BLaER1 (cell line): ENCODE measurements at regions not wholly inside any gene's neighbourhood (a gene's known extent, or its start where the extent isn't known, plus 50 kb on each side); places are given as distances from the start of the nearest gene placed in this dataset.

Experiments used
- H3K27ac ChIP-seq: shearing (Covaris generic); formaldehyde crosslinking; 2 replicates; pipeline ENCODE4 v1.8.1; 2022
- H3K27me3 ChIP-seq: shearing (Covaris generic); formaldehyde crosslinking; 2 replicates; pipeline ENCODE4 v1.8.1; 2022
- H3K36me3 ChIP-seq: shearing (Covaris generic); formaldehyde crosslinking; 2 replicates; pipeline ENCODE4 v1.8.1; 2022
- H3K4me1 ChIP-seq: shearing (Covaris generic); formaldehyde crosslinking; 2 replicates; pipeline ENCODE4 v1.8.1; 2022
- H3K4me2 ChIP-seq: shearing (Covaris generic); formaldehyde crosslinking; 2 replicates; pipeline ENCODE4 v1.8.1; 2022
- H3K4me3 ChIP-seq: shearing (Covaris generic); formaldehyde crosslinking; 2 replicates; pipeline ENCODE4 v1.8.1; 2022
- H3K9ac ChIP-seq: shearing (Covaris generic); formaldehyde crosslinking; 2 replicates; pipeline ENCODE4 v1.8.1; 2022
- H3K9me3 ChIP-seq: shearing (Covaris generic); formaldehyde crosslinking; 2 replicates; pipeline ENCODE4 v1.8.1; 2022
- H4K20me1 ChIP-seq: shearing (Covaris generic); formaldehyde crosslinking; 2 replicates; pipeline ENCODE4 v1.8.1; 2022
- Cebpa-rat ChIP-seq: shearing (Covaris generic); IDR thresholded peaks from 2 replicates; pipeline ENCODE4 v1.8.1; 2022

DNA sequence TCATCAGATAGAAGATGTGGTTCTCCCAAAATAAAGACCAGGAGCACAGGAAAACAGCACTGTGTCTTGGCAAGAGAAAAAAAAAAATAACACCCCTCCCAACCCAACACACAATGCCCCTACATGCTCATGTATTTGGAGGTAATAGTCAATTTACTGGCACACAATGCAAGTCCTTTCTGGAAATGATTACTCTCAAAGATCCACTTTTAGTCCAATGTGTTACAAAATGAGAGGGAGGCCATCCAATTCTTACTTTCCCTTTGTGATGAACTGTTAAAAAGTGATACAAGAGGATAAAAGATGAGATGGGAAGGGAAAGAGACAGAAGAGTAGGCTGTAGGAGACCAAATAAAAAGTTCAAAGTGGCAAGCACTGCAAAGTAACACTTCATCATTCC lies 180.3 kb upstream of the DKK2 start:
- no peaks in the 10 kb centered on the region for H3K36me3 ChIP-seq
- TF ChIP-seq Cebpa-rat = no peak
- no peaks in the 10 kb centered on the region for H3K9me3 ChIP-seq
- H3K27me3 ChIP-seq = no peaks in the 10 kb centered on the region
- no peak overlapping the region for H3K27ac ChIP-seq
- H3K9ac ChIP-seq = no peak overlapping the region
- no peak overlapping the region for H3K4me2 ChIP-seq
- no peaks in the 10 kb centered on the region for H4K20me1 ChIP-seq
- H3K4me3 ChIP-seq = no peak overlapping the region
- H3K4me1 ChIP-seq = no peaks in the 10 kb centered on the region

DNA sequence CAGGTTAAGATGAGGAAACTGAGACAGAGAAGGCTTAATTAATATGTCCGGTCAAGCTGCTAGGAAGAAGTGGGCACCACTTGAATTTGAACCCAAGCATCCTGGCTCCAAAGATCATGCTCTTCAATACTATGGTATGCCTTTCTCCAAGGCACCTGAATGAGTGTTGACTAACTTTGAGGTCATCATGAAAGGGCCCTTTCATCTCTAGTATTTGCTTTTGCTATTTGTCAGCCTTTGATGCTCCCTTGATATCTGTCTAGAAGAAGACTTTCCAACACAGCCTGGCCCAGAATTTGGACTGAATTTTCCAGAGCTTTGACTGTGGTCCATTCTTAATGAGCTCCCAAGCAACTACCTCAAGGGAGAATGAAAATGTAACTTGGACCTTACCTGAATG lies 179.1 kb upstream of the DKK2 start:
- no peak overlapping the region for H3K27ac ChIP-seq
- TF ChIP-seq Cebpa-rat = no peak
- no peaks in the 10 kb centered on the region for H3K4me1 ChIP-seq
- H3K9ac ChIP-seq = no peak overlapping the region
- H3K27me3 ChIP-seq = no peaks in the 10 kb centered on the region
- H3K4me2 ChIP-seq = no peak overlapping the region
- H3K36me3 ChIP-seq = no peaks in the 10 kb centered on the region
- H3K4me3 ChIP-seq = no peak overlapping the region
- H3K9me3 ChIP-seq = no peaks in the 10 kb centered on the region
- no peaks in the 10 kb centered on the region for H4K20me1 ChIP-seq

DNA sequence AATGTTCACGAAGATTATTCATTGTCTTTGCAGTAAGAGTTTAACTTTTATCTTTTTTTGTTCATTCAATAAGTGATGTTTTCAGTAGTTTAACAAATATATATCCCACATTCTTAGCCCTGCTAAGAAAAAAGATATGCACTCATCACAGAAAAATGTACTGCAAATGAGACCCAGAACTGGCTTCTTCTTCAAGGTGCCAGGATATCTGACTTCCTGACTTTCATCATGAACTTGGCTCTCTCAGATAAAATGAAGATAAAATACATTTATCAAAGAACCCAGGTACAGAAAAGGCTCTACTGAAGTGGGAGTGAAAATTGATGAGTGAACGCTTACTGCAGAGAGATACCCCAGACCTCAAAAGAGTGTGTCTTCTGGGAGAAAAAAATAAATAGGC lies 177.8 kb upstream of the DKK2 start:
- no peaks in the 10 kb centered on the region for H3K36me3 ChIP-seq
- no peaks in the 10 kb centered on the region for H3K4me1 ChIP-seq
- no peaks in the 10 kb centered on the region for H3K27me3 ChIP-seq
- no peak overlapping the region for H3K9ac ChIP-seq
- H3K27ac ChIP-seq = no peak overlapping the region
- H4K20me1 ChIP-seq = no peaks in the 10 kb centered on the region
- H3K4me2 ChIP-seq = no peak overlapping the region
- H3K4me3 ChIP-seq = no peak overlapping the region
- no peaks in the 10 kb centered on the region for H3K9me3 ChIP-seq
- no peak for TF ChIP-seq Cebpa-rat

DNA sequence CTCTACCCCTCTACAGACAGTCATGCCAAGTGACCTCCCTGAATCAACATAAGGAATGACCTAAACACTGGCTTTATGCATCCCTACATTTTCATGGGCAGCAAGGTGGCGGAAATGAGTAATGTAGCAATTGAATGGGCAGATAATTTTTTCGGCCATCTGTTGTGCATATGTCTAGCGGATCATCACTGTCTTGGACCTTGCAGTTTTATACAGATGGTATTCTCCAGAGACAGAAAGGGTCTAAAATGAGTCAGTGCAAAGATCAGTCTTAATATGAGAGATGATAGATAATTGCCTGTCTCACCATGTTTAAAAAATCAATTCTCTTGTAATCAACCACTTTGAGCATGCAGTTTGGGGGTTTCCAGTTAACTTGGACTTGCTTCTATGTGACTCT lies 177.3 kb upstream of the DKK2 start:
- Histone ChIP-seq H4K20me1 (no peaks in the 10 kb centered on the region), H3K27ac (no peak overlapping the region), H3K4me1 (no peaks in the 10 kb centered on the region), H3K9me3 (no peaks in the 10 kb centered on the region), H3K4me2 (no peak overlapping the region), H3K36me3 (no peaks in the 10 kb centered on the region), H3K9ac (no peak overlapping the region), H3K27me3 (no peaks in the 10 kb centered on the region), H3K4me3 (no peak overlapping the region)
- TF ChIP-seq Cebpa-rat = no peak

DNA sequence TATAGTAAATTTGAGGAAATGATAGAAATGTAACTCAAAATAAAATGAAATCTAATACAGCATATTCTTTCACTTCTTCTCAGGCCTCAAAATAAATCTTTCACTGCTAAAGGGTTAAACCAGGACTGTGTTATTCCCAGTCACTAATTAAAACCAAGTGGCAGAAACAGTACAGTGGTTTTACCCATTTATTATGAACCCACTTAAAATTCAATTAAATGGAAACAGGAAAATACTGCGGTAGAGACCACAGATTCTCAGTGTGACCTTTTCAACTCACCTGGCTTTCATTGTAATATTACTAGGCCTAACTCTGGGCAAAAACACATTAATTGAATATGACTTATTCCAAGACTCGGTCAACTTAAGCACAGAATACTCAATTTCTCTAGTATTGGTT lies 176.5 kb upstream of the DKK2 start:
- H3K4me2 ChIP-seq = no peak overlapping the region
- H3K27ac ChIP-seq = no peak overlapping the region
- no peaks in the 10 kb centered on the region for H4K20me1 ChIP-seq
- H3K9ac ChIP-seq = no peak overlapping the region
- H3K4me1 ChIP-seq = no peaks in the 10 kb centered on the region
- TF ChIP-seq Cebpa-rat = no peak
- no peaks in the 10 kb centered on the region for H3K36me3 ChIP-seq
- H3K9me3 ChIP-seq = no peaks in the 10 kb centered on the region
- no peaks in the 10 kb centered on the region for H3K27me3 ChIP-seq
- no peak overlapping the region for H3K4me3 ChIP-seq

DNA sequence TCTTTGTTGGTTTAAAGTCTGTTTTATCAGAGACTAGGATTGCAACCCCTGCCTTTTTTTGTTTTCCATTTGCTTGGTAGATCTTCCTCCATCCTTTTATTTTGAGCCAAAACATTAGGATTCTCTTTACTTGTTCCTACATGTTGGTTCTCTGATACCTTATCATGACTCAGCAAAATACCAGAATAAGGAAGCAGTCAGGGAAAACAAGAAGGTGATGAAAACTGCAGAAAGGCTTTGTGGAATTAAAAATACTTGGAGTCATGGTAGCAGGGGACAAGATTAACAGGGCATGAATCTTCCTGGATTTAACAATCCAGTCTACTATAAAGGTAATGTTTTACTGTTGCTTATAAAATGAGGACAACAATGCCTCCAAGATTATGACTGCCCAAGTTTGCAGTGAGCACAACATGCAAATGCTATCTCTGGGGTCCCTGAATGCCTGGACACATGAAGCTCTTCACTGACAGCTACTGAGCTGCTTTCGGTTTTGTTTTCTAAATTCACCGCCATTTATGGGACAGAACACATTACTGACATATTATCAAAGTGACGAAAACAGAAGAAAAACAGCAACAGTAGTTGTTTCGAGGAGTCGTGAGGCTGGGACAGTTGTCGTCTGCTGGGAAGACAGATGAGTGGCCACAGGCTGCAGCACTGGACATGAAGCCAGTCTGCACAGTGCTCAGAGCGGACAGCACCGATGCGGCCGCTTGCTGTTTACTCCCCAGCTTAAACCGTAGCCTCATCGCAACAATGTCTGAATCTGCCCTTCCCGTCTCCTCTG lies 174.5 kb upstream of the DKK2 start:
- Histone ChIP-seq H4K20me1 (no peaks in the 10 kb centered on the region), H3K9ac (no peak overlapping the region), H3K9me3 (no peaks in the 10 kb centered on the region), H3K4me1 (no peaks in the 10 kb centered on the region), H3K36me3 (no peaks in the 10 kb centered on the region), H3K27ac (no peak overlapping the region), H3K4me2 (no peak overlapping the region), H3K4me3 (no peak overlapping the region), H3K27me3 (no peaks in the 10 kb centered on the region)
- no peak for TF ChIP-seq Cebpa-rat

DNA sequence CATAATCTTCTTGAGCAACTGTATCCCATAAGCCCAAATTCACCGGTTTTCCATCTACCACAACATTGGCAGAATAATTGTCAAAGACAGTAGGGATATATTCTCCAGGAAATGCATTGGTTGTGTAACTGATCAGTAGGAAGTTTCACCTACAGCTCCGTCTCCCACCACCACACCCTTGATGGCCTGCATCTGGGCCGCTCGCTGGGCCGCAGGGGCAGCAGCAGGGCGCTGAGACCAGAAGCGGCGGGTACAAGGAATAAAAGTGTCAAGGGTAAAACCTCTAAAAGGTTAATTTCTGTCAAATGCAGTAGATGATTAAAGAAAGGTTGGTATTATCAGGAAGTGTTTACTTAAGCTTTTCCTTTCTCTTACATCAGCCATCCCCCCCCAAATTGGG lies 167.6 kb upstream of the DKK2 start:
- no peak overlapping the region for H3K27ac ChIP-seq
- no peaks in the 10 kb centered on the region for H3K36me3 ChIP-seq
- H3K4me2 ChIP-seq = no peak overlapping the region
- TF ChIP-seq Cebpa-rat = no peak
- H3K9ac ChIP-seq = no peak overlapping the region
- no peaks in the 10 kb centered on the region for H3K9me3 ChIP-seq
- H3K4me3 ChIP-seq = no peak overlapping the region
- no peaks in the 10 kb centered on the region for H3K27me3 ChIP-seq
- H3K4me1 ChIP-seq = no peaks in the 10 kb centered on the region
- no peaks in the 10 kb centered on the region for H4K20me1 ChIP-seq

DNA sequence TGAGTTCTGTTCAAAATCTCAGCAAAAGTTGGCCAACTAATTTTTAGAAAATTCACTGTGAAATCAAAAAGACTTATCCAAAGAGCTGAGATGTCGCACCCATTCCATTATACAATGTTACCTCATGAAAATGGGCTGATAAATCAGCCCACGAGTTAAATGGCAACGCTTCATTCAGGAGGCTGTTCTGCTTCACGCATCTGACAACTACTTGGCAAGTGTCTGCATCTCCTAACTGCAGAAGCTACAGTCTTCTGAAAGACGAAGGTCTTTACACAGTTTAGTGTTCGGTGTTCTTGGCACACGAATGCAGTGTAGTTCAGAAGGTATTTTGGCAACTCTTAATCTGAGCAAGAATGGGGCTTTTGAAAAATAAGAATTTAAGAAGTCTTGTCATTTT lies 166.6 kb upstream of the DKK2 start:
- Histone ChIP-seq H3K27me3 (no peaks in the 10 kb centered on the region), H3K9ac (no peak overlapping the region), H3K4me3 (no peak overlapping the region), H3K27ac (no peak overlapping the region), H3K4me2 (no peak overlapping the region), H3K4me1 (no peaks in the 10 kb centered on the region), H4K20me1 (no peaks in the 10 kb centered on the region), H3K9me3 (no peaks in the 10 kb centered on the region), H3K36me3 (no peaks in the 10 kb centered on the region)
- no peak for TF ChIP-seq Cebpa-rat

DNA sequence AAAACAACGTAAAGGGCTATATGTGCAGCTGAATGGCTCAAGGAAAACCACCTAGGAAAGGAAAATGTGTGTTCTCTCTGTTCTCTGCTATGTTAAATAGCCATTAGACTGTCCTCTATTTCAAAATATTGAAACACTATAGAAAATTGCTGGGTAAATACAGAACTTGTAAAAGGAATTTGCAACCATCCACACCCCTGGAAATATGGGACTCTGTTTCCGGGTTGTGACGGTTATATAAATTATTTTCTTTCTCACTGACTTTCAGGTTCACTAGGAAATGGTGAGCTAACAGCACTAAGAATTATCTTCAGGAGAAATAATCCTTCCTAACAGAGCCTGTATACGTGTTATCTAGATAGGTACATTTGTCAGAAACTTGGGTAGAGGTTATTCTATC lies 161.0 kb upstream of the DKK2 start:
- no peak overlapping the region for H3K27ac ChIP-seq
- TF ChIP-seq Cebpa-rat = no peak
- no peaks in the 10 kb centered on the region for H4K20me1 ChIP-seq
- H3K27me3 ChIP-seq = no peaks in the 10 kb centered on the region
- no peak overlapping the region for H3K9ac ChIP-seq
- no peak overlapping the region for H3K4me3 ChIP-seq
- H3K36me3 ChIP-seq = no peaks in the 10 kb centered on the region
- no peak overlapping the region for H3K4me2 ChIP-seq
- no peaks in the 10 kb centered on the region for H3K9me3 ChIP-seq
- H3K4me1 ChIP-seq = no peaks in the 10 kb centered on the region

DNA sequence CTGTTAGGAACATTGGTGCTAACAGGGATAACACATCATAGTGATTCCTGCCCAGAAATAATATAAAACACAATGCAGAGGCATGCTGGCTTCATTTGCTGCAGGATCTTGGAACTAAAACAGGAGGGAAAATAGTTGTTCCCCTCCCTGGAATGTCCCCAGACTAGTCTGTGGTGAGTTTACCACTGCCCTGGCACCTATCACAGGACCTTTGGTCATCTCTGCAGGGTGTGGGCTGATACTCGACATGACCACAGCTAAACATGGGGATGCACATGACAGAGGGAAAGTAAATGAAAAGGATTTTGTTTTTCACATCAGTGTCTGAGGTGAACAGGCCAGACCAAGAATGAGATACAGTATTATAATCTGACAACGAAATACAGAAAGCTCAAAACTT lies 160.2 kb upstream of the DKK2 start:
- no peak overlapping the region for H3K4me2 ChIP-seq
- no peaks in the 10 kb centered on the region for H3K36me3 ChIP-seq
- H4K20me1 ChIP-seq = no peaks in the 10 kb centered on the region
- H3K4me3 ChIP-seq = no peak overlapping the region
- H3K9me3 ChIP-seq = no peaks in the 10 kb centered on the region
- no peak overlapping the region for H3K9ac ChIP-seq
- H3K27ac ChIP-seq = no peak overlapping the region
- no peaks in the 10 kb centered on the region for H3K27me3 ChIP-seq
- H3K4me1 ChIP-seq = no peaks in the 10 kb centered on the region
- TF ChIP-seq Cebpa-rat = no peak

DNA sequence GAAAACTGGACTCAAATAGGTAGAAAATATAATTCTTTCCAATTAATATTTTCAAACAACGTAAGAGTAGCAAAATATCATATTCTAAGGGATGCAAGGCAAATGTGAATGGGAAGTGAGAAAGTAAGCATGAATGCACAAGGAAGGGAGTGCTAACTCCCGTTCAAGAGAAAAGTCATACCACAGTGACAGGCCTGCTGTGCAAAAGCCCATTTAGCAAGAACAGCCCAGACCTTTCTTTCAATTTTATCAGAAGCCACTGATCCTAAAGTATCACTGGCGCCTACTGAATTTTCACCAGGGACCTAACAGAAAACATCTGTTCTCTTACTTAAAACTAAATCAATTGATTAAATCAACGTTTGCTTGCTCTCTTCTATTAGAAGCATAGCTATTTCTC lies 157.9 kb upstream of the DKK2 start:
- Histone ChIP-seq H3K4me2 (no peak overlapping the region), H3K4me3 (no peak overlapping the region), H3K9ac (no peak overlapping the region), H3K36me3 (no peaks in the 10 kb centered on the region), H4K20me1 (no peaks in the 10 kb centered on the region), H3K4me1 (no peaks in the 10 kb centered on the region), H3K27me3 (no peaks in the 10 kb centered on the region), H3K27ac (no peak overlapping the region), H3K9me3 (no peaks in the 10 kb centered on the region)
- TF ChIP-seq Cebpa-rat = no peak
